ENCODE measurements at regions not wholly inside any gene's neighbourhood (a gene's known extent, or its start where the extent isn't known, plus 50 kb on each side); places are given as distances from the start of the nearest gene placed in this dataset.

DNA sequence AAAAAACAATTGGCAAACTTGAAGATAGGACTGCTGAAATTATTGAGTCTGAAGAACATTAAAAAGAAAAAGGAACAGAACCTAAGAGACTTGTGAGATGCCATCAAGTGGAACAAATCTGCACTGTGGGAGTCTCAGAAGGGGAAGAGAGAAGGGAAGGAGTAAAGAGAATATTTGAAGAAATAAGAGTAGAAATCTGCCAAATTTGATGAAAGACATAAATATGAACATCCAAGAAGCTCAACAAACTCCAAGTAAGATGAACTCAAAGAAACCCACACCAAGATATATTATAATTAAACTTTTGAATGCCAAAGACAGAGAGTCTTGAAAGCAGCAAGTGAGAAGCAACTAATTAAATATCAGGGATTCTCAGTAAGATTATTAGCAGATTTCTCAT, 102.7 kb downstream of the ZNF519 start:
- H3K9me3 ChIP-seq: no peaks in the 10 kb centered on the region
- no peaks in the 10 kb centered on the region for H3K9me2 ChIP-seq
- no peak for DNase-seq
- H2AFZ ChIP-seq (ENCODE audit: low read depth): no peak overlapping the region
- H4K20me1 ChIP-seq (ENCODE audit: insufficient read depth): no peaks in the 10 kb centered on the region
- H3K4me3 ChIP-seq (ENCODE audit: low read depth in 2 of 2, low read length in 1 of 2): no peak overlapping the region
- POLR2A ChIA-PET: no interaction called here
- no peaks in the 10 kb centered on the region for H3K79me2 ChIP-seq (ENCODE audit: insufficient read depth)
- H3F3A ChIP-seq (replicated peaks; ENCODE audit: insufficient read depth): no peaks in the 10 kb centered on the region
- CTCF ChIA-PET: no interaction called here
- H3K36me3 ChIP-seq (replicated peaks in 1 of 2; ENCODE audit: control insufficient read depth in 1 of 2, insufficient read depth in 2 of 2, low read length in 1 of 2): no peaks in the 10 kb centered on the region
- H3K9ac ChIP-seq: no peak overlapping the region
- TF ChIP-seq, protein P1, sequence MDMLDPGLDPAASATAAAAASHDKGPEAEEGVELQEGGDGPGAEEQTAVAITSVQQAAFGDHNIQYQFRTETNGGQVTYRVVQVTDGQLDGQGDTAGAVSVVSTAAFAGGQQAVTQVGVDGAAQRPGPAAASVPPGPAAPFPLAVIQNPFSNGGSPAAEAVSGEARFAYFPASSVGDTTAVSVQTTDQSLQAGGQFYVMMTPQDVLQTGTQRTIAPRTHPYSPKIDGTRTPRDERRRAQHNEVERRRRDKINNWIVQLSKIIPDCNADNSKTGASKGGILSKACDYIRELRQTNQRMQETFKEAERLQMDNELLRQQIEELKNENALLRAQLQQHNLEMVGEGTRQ (IDR thresholded peaks at IDR 0.05; ENCODE audit: borderline replicate concordance, low read depth, low read length): no peak
- TF ChIP-seq, protein P2, sequence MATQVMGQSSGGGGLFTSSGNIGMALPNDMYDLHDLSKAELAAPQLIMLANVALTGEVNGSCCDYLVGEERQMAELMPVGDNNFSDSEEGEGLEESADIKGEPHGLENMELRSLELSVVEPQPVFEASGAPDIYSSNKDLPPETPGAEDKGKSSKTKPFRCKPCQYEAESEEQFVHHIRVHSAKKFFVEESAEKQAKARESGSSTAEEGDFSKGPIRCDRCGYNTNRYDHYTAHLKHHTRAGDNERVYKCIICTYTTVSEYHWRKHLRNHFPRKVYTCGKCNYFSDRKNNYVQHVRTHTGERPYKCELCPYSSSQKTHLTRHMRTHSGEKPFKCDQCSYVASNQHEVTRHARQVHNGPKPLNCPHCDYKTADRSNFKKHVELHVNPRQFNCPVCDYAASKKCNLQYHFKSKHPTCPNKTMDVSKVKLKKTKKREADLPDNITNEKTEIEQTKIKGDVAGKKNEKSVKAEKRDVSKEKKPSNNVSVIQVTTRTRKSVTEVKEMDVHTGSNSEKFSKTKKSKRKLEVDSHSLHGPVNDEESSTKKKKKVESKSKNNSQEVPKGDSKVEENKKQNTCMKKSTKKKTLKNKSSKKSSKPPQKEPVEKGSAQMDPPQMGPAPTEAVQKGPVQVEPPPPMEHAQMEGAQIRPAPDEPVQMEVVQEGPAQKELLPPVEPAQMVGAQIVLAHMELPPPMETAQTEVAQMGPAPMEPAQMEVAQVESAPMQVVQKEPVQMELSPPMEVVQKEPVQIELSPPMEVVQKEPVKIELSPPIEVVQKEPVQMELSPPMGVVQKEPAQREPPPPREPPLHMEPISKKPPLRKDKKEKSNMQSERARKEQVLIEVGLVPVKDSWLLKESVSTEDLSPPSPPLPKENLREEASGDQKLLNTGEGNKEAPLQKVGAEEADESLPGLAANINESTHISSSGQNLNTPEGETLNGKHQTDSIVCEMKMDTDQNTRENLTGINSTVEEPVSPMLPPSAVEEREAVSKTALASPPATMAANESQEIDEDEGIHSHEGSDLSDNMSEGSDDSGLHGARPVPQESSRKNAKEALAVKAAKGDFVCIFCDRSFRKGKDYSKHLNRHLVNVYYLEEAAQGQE (IDR thresholded peaks at IDR 0.05; ENCODE audit: low read depth, low read length): no peak
- TF ChIP-seq NRF1 (IDR thresholded peaks at IDR 0.05; ENCODE audit: low read depth, low read length): no peak
- TF ChIP-seq TEAD4 (IDR thresholded peaks at IDR 0.05; ENCODE audit: borderline replicate concordance, insufficient read depth): no peak
- TF ChIP-seq YY1 (IDR thresholded peaks at IDR 0.05; ENCODE audit: low read depth): no peak
- no peak for TF ChIP-seq ELF1 (IDR thresholded peaks at IDR 0.05)
- no peak for TF ChIP-seq FOSL2 (IDR thresholded peaks at IDR 0.05; ENCODE audit: borderline replicate concordance, low read depth)
- TF ChIP-seq, protein P3, sequence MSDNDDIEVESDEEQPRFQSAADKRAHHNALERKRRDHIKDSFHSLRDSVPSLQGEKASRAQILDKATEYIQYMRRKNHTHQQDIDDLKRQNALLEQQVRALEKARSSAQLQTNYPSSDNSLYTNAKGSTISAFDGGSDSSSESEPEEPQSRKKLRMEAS (IDR thresholded peaks at IDR 0.05; ENCODE audit: low read depth): no peak
- no peak for TF ChIP-seq RCOR1 (IDR thresholded peaks at IDR 0.05; ENCODE audit: low read length)
- TF ChIP-seq, protein P4, sequence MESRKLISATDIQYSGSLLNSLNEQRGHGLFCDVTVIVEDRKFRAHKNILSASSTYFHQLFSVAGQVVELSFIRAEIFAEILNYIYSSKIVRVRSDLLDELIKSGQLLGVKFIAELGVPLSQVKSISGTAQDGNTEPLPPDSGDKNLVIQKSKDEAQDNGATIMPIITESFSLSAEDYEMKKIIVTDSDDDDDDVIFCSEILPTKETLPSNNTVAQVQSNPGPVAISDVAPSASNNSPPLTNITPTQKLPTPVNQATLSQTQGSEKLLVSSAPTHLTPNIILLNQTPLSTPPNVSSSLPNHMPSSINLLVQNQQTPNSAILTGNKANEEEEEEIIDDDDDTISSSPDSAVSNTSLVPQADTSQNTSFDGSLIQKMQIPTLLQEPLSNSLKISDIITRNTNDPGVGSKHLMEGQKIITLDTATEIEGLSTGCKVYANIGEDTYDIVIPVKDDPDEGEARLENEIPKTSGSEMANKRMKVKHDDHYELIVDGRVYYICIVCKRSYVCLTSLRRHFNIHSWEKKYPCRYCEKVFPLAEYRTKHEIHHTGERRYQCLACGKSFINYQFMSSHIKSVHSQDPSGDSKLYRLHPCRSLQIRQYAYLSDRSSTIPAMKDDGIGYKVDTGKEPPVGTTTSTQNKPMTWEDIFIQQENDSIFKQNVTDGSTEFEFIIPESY (IDR thresholded peaks at IDR 0.05; ENCODE audit: borderline replicate concordance, low read depth): no peak
- TF ChIP-seq MEF2A (IDR thresholded peaks at IDR 0.05; ENCODE audit: borderline replicate concordance, low read depth): no peak
- no peaks in the 10 kb centered on the region; the same call in 1 of the 2 replicates for H3K27me3 ChIP-seq (ENCODE audit: insufficient read depth)
- no peaks in the 10 kb centered on the region for H3K4me1 ChIP-seq (ENCODE audit: control insufficient read depth in 1 of 2, insufficient read depth in 2 of 2, low read depth in 1 of 2, low read length in 1 of 2)
- no peak overlapping the region for H3K27ac ChIP-seq (ENCODE audit: low read depth in 2 of 2, low read length in 1 of 2)
- H3K4me2 ChIP-seq: no peak overlapping the region

DNA sequence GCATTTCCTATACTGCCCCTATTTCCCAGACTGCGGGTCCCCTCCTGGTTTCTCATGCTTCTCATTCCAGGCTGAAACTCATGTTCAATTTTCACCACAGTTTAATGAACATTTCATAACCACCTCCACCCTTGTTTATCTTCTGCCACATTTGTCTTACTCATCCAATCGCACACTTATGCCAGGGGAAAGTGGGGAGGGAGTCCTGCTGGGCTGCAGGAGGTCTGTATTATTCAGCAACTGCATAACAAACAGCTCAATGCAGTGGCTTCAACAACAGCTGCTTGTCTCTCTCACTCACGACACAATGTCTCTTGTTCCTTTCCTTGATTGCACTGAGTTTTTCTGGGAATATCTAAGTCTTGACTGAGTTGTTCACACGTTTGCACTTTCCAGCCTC, 106.0 kb downstream of the ZNF519 start:
- WGBS (ENCODE audit: low lambda C conversion rate): 0% methylated on average over 4 of the region's 4 CpGs
- Histone ChIP-seq H2AFZ (ENCODE audit: low read depth) (no peak overlapping the region), H3F3A (replicated peaks; ENCODE audit: insufficient read depth) (no peaks in the 10 kb centered on the region), H3K9me3 (no peaks in the 10 kb centered on the region), H4K20me1 (ENCODE audit: insufficient read depth) (no peaks in the 10 kb centered on the region), H3K79me2 (ENCODE audit: insufficient read depth) (no peaks in the 10 kb centered on the region), H3K4me2 (no peak overlapping the region), H3K4me3 (ENCODE audit: low read depth in 2 of 2, low read length in 1 of 2) (no peak overlapping the region), H3K36me3 (replicated peaks in 1 of 2; ENCODE audit: control insufficient read depth in 1 of 2, insufficient read depth in 2 of 2, low read length in 1 of 2) (no peaks in the 10 kb centered on the region), H3K4me1 (ENCODE audit: control insufficient read depth in 1 of 2, insufficient read depth in 2 of 2, low read depth in 1 of 2, low read length in 1 of 2) (no peaks in the 10 kb centered on the region), H3K9me2 (no peaks in the 10 kb centered on the region), H3K9ac (no peak overlapping the region), H3K27me3 (ENCODE audit: insufficient read depth) (no peaks in the 10 kb centered on the region; the same call in 1 of the 2 replicates), H3K27ac (ENCODE audit: low read depth in 2 of 2, low read length in 1 of 2) (no peak overlapping the region)
- no peak for DNase-seq
- ChIA-PET POLR2A (no interaction called here), CTCF (interaction anchor here (1.2 kb wide), 1 partner anchor 213 kb away, joined by 4 read pairs; no protein-coding TSS in a partner anchor)
- TF ChIP-seq FOSL2 (IDR thresholded peaks at IDR 0.05; ENCODE audit: borderline replicate concordance, low read depth) (no peak), MEF2A (IDR thresholded peaks at IDR 0.05; ENCODE audit: borderline replicate concordance, low read depth) (no peak)
- TF ChIP-seq, protein P2 (IDR thresholded peaks at IDR 0.05; ENCODE audit: low read depth, low read length): no peak

All from SK-N-SH (cell line).